K562 (cell line): ENCODE measurements at regions not wholly inside any gene's neighbourhood (a gene's known extent, or its start where the extent isn't known, plus 50 kb on each side); places are given as distances from the start of the nearest gene placed in this dataset.

Experiments used
- CHD4 ChIP-seq: fragments of 200-600 bp; sonication (generic); IDR thresholded peaks from 3 replicates; pipeline ENCODE4 v1.6.1; 2012; ENCODE audit warnings: low read depth, mild to moderate bottlenecking, mixed read lengths, low read length, inconsistent platforms; ENCODE audit not compliant: insufficient read depth, insufficient replicate concordance, poor library complexity, severe bottlenecking
- GABPA ChIP-seq: fragments of 200-800 bp; sonication (Bioruptor generic); conservative IDR thresholded peaks from 2 replicates; pipeline ENCODE4 v1.6.1; 2016; ENCODE audit warnings: low read depth, missing genetic modification characterization, missing compliant biosample characterization
- JUND ChIP-seq, 2 experiments: IDR thresholded peaks; 2 replicates in 1 of 2; 3 replicates in 1 of 2; pipeline ENCODE4 v1.6.1; 2011; ENCODE audit warnings: borderline replicate concordance in 2 of 2, low read depth in 2 of 2, low read length in 2 of 2, improper control_type of control experiment in 1 of 2, missing biosample characterization in 1 of 2, missing genetic modification characterization in 1 of 2, missing genetic modification reagents in 1 of 2
- MCM7 ChIP-seq, 2 experiments: fragments of 450-650 bp; IDR thresholded peaks; 2 replicates each; pipeline ENCODE4 v1.6.1; 2016 to 2018
- MLX ChIP-seq, 2 experiments: fragments of 450-650 bp in 1 of 2; sonication (generic) in 1 of 2; formaldehyde crosslinking; conservative IDR thresholded peaks; 2 replicates each; pipeline versions ENCODE4 v1.4.0 to v1.8.1; 2020 to 2022; ENCODE audit warnings: mild to moderate bottlenecking in 1 of 2, missing genetic modification reagents in 1 of 2
- MYNN ChIP-seq, 2 experiments: sonication (generic); formaldehyde crosslinking in 1 of 2; IDR thresholded peaks; 2 replicates each; pipeline versions ENCODE4 v1.5.0 to v1.6.1; 2016 to 2020; ENCODE audit warnings: antibody characterized with exemption in 1 of 2, missing genetic modification reagents in 1 of 2
- NR3C1 ChIP-seq: sonication (generic); formaldehyde crosslinking; IDR thresholded peaks from 2 replicates; pipeline ENCODE4 v1.8.1; 2022; ENCODE audit warnings: missing genetic modification reagents
- SIN3A ChIP-seq, 2 experiments: fragments of 150-350 bp in 1 of 2; IDR thresholded peaks; 2 replicates each; pipeline ENCODE4 v1.6.1; 2011 to 2016; ENCODE audit warnings: borderline replicate concordance in 2 of 2, low read depth in 2 of 2, low read length in 2 of 2, mild to moderate bottlenecking in 2 of 2, moderate library complexity in 2 of 2; ENCODE audit not compliant: control insufficient read depth in 1 of 2
- ZBTB49 ChIP-seq: sonication (generic); formaldehyde crosslinking; IDR thresholded peaks from 2 replicates; pipeline ENCODE4 v1.8.0; 2022; ENCODE audit warnings: missing genetic modification reagents, mild to moderate bottlenecking, borderline replicate concordance
- ZHX1 ChIP-seq: fragments of 150-350 bp; conservative IDR thresholded peaks from 2 replicates; pipeline ENCODE4 v1.6.1; 2014; ENCODE audit warnings: low read length
- TF ChIP-seq, protein P1 (sequence below), 3 experiments: IDR thresholded peaks in 2 of 3; conservative IDR thresholded peaks in 1 of 3; 2 replicates each; pipeline ENCODE4 v1.5.1; 2011 to 2012; ENCODE audit warnings: low read length in 3 of 3, mild to moderate bottlenecking in 3 of 3, control low read depth in 2 of 3, improper control_type of control experiment in 1 of 3, inconsistent platforms in 1 of 3, low read depth in 1 of 3, mixed read lengths in 1 of 3, moderate library complexity in 1 of 3; ENCODE audit not compliant: insufficient read depth in 2 of 3

GRCh38 chr3:193874512-193874911, 261.4 kb upstream of the HES1 start:
- TF ChIP-seq CHD4 (no peak), NR3C1 (no peak), ZBTB49 (CRISPR knock-in tag) (no peak), MCM7 (IDR thresholded peaks at IDR 0.05) (no peak), GABPA (tag) (no peak), ZHX1 (no peak), SIN3A (IDR thresholded peaks at IDR 0.05; ENCODE audit: borderline replicate concordance in 2 of 2, control insufficient read depth in 1 of 2, low read depth in 2 of 2, low read length in 2 of 2) (no peak), MLX (CRISPR knock-in tag; conservative IDR thresholded peaks at IDR 0.05) (no peak), MYNN (IDR thresholded peaks at IDR 0.05) (no peak), MYNN (CRISPR knock-in tag; IDR thresholded peaks at IDR 0.05) (no peak), JUND (IDR thresholded peaks at IDR 0.05; ENCODE audit: borderline replicate concordance, low read depth, low read length) (no peak), JUND (tag; IDR thresholded peaks at IDR 0.05; ENCODE audit: borderline replicate concordance, low read depth, low read length) (no peak)
- TF ChIP-seq, protein P1, sequence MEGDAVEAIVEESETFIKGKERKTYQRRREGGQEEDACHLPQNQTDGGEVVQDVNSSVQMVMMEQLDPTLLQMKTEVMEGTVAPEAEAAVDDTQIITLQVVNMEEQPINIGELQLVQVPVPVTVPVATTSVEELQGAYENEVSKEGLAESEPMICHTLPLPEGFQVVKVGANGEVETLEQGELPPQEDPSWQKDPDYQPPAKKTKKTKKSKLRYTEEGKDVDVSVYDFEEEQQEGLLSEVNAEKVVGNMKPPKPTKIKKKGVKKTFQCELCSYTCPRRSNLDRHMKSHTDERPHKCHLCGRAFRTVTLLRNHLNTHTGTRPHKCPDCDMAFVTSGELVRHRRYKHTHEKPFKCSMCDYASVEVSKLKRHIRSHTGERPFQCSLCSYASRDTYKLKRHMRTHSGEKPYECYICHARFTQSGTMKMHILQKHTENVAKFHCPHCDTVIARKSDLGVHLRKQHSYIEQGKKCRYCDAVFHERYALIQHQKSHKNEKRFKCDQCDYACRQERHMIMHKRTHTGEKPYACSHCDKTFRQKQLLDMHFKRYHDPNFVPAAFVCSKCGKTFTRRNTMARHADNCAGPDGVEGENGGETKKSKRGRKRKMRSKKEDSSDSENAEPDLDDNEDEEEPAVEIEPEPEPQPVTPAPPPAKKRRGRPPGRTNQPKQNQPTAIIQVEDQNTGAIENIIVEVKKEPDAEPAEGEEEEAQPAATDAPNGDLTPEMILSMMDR (IDR thresholded peaks at IDR 0.05 in 2 of 3, conservative IDR thresholded peaks at IDR 0.05 in 1 of 3; ENCODE audit: insufficient read depth in 2 of 3, low read depth in 1 of 3, low read length in 3 of 3), result no peak
